GM12873 (cell line): ENCODE measurements at regions not wholly inside any gene's neighbourhood (a gene's known extent, or its start where the extent isn't known, plus 50 kb on each side); places are given as distances from the start of the nearest gene placed in this dataset.

ENCODE experiments used
- TF ChIP-seq, protein P1 (sequence below): IDR thresholded peaks from 2 replicates; pipeline ENCODE4 v1.5.1; 2012; ENCODE audit warnings: low read depth, mild to moderate bottlenecking, moderate library complexity, low read length, control low read depth; ENCODE audit not compliant: insufficient read depth; ENCODE audit errors: missing control alignments

DNA sequence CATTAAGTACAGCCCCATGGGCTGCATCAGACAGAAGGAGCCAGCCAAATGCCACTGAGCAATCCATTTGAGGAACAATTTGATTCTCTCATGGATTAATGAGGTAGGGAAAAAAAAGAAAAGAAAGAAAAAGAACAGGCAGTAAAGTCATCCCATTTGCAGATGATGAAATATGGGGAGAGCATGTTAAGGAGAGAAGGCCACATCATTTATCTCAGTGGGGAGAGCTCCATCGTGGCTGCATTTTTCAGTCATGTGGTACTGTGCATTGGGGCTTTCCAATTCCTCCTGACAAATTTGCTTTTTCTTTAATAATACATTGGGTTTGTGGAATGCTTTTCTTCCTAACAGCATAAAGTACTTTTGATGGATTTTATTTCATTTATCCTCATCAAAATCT is 375.2 kb upstream of the TLE4 start:
- TF ChIP-seq, protein P1, sequence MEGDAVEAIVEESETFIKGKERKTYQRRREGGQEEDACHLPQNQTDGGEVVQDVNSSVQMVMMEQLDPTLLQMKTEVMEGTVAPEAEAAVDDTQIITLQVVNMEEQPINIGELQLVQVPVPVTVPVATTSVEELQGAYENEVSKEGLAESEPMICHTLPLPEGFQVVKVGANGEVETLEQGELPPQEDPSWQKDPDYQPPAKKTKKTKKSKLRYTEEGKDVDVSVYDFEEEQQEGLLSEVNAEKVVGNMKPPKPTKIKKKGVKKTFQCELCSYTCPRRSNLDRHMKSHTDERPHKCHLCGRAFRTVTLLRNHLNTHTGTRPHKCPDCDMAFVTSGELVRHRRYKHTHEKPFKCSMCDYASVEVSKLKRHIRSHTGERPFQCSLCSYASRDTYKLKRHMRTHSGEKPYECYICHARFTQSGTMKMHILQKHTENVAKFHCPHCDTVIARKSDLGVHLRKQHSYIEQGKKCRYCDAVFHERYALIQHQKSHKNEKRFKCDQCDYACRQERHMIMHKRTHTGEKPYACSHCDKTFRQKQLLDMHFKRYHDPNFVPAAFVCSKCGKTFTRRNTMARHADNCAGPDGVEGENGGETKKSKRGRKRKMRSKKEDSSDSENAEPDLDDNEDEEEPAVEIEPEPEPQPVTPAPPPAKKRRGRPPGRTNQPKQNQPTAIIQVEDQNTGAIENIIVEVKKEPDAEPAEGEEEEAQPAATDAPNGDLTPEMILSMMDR: no peak

- TF ChIP-seq, protein P1: no peak
Observed at GRCh38 chr9:79200336-79200735, 371.4 kb upstream of the TLE4 start.

DNA sequence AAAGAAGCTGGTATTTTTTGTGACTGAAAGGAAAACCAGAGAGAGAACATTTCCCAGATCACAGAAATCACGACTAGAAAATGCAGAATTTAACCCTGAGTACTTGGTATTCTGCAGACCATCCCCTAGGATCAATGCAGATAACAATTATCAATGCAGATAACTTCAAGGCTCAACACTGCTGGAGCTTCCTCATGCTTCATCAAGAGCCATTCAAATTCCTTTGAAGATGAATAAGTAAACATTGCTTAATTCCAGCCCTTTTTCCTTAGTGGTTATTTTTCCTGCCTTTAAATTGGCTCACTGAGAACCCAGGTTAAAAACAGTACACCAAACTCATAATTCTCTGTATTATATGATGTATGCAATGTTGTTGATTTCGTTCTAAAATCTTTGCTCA is 370.1 kb upstream of the TLE4 start:
- TF ChIP-seq, protein P1: no peak

DNA sequence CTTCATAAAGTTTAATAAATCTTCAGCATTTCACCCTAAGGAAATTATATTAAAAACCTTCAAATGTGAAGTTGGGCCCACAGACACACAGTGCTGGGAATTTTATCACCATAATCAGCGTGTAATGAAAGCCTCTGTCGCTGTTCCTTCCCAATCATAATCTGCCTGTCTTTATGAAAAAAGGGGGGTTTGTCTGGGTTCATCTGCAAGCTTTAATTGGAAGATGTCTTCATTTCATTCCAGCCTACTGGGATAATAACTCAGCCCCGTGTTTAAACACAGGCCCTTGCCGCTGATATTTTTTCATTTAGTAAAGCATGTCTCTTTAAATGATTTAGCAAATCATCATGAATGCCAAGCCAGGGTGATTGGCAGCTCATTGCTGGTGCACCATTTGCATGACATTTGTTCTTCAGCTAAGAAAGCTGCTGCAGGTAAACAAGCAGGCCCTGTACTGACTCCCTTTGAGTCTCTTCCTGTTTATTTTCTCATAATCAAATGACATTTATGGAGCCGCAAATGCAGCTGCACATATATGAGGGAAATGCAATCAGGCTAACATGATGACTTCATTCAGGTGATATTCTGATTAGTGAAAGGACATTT is 362.9 kb upstream of the TLE4 start:
- TF ChIP-seq, protein P1: no peak

GRCh38 chr9:79210541-79211243 is 361.1 kb upstream of the TLE4 start:
- TF ChIP-seq, protein P1: no peak

- TF ChIP-seq, protein P1: no peak
Observed at GRCh38 chr9:79213417-79214125, 358.2 kb upstream of the TLE4 start.

GRCh38 chr9:79215821-79216220 is 355.9 kb upstream of the TLE4 start:
- TF ChIP-seq, protein P1: no peak
